ENCODE measurements at regions not wholly inside any gene's neighbourhood (a gene's known extent, or its start where the extent isn't known, plus 50 kb on each side); places are given as distances from the start of the nearest gene placed in this dataset.

GRCh38 chr2:19592197-19592596, 233.8 kb upstream of the OSR1 start:
- Histone ChIP-seq H3K27ac (no peak overlapping the region), H3K36me3 (no peaks in the 10 kb centered on the region), H3K4me1 (no peaks in the 10 kb centered on the region), H3K9me3 (no peaks in the 10 kb centered on the region), H3K27me3 (ENCODE audit: low read depth) (no peaks in the 10 kb centered on the region), H3K4me3 (no peak overlapping the region)
- ATAC-seq: no peak
- no peak for TF ChIP-seq CTCF (IDR thresholded peaks at IDR 0.05)
- intact Hi-C loops (cut with DNase I): no loop called here
- DNase-seq: no peak

DNA sequence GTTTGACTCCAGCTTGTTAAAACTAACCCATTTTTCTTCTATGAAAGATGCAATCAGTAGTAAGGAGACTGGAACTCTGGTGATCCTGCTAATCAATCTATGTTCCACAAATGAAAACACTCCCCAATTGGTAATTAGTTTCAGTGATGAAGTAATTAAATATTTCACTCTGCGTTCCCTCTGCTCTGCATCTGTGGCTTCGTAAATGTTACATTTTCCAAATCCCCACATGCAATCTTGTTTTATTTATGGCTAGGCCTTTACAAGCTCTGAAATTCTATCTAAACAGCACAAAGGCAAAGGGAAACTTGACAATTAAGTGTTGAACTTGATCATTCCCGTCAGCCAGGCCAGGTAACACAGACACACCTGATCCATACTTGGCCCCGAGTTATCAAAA, 231.4 kb upstream of the OSR1 start:
- intact Hi-C loops (cut with DNase I): no loop called here
- no peak for TF ChIP-seq CTCF (IDR thresholded peaks at IDR 0.05)
- DNase-seq (no peak), ATAC-seq (no peak)
- H3K36me3 ChIP-seq: no peaks in the 10 kb centered on the region
- H3K9me3 ChIP-seq: no peaks in the 10 kb centered on the region
- no peaks in the 10 kb centered on the region for H3K4me1 ChIP-seq
- no peaks in the 10 kb centered on the region for H3K27me3 ChIP-seq (ENCODE audit: low read depth)
- no peak overlapping the region for H3K4me3 ChIP-seq
- no peak overlapping the region for H3K27ac ChIP-seq

- no peak for TF ChIP-seq CTCF (IDR thresholded peaks at IDR 0.05)
- Histone ChIP-seq H3K36me3 (no peaks in the 10 kb centered on the region), H3K9me3 (no peaks in the 10 kb centered on the region), H3K4me3 (no peak overlapping the region), H3K4me1 (no peaks in the 10 kb centered on the region), H3K27me3 (ENCODE audit: low read depth) (no peaks in the 10 kb centered on the region), H3K27ac (no peak overlapping the region)
- no peak for DNase-seq
- ATAC-seq: no peak
- intact Hi-C loops (cut with DNase I): no loop called here
Measured at GRCh38 chr2:19580830-19581229, 222.4 kb upstream of the OSR1 start.

- H3K27ac ChIP-seq: no peak overlapping the region
- ATAC-seq (no peak), DNase-seq (no peak)
- H3K4me1 ChIP-seq: no peaks in the 10 kb centered on the region
- H3K9me3 ChIP-seq: no peaks in the 10 kb centered on the region
- H3K36me3 ChIP-seq: no peaks in the 10 kb centered on the region
- intact Hi-C loops (cut with DNase I): no loop called here
- TF ChIP-seq CTCF (IDR thresholded peaks at IDR 0.05): no peak
- no peak overlapping the region for H3K4me3 ChIP-seq
- no peaks in the 10 kb centered on the region for H3K27me3 ChIP-seq (ENCODE audit: low read depth)
Measured at GRCh38 chr2:19580264-19580663, 221.8 kb upstream of the OSR1 start.

GRCh38 chr2:19579461-19579860, 221.0 kb upstream of the OSR1 start:
- H3K27me3 ChIP-seq (ENCODE audit: low read depth): no peaks in the 10 kb centered on the region
- intact Hi-C loops (cut with DNase I): no loop called here
- ATAC-seq: no peak
- no peaks in the 10 kb centered on the region for H3K4me1 ChIP-seq
- H3K27ac ChIP-seq: no peak overlapping the region
- no peak overlapping the region for H3K4me3 ChIP-seq
- no peak for DNase-seq
- no peak for TF ChIP-seq CTCF (IDR thresholded peaks at IDR 0.05)
- H3K9me3 ChIP-seq: no peaks in the 10 kb centered on the region
- H3K36me3 ChIP-seq: no peaks in the 10 kb centered on the region

DNA sequence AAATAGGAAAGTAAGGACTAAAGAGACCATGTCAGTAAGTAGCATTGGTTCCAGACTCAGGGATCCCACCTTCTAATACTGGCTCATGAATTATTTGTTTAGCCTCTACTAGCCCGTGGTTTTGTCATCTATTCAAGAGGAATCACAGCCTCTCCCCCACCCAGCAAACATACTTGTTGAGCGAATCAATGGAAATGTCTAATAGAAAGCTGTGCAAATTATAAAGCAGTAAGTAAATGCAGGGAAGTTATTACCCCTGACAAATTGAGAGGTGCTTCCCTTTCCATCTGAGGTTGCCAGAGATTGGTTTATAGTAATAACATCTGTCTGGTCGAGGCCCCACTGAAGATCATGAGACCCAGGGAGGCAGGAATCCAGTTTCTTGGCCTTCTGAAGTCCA, 219.3 kb upstream of the OSR1 start:
- Histone ChIP-seq H3K27ac (no peak overlapping the region), H3K4me1 (peaks cover 5% of the 10 kb centered on the region), H3K36me3 (no peaks in the 10 kb centered on the region), H3K4me3 (no peak overlapping the region), H3K27me3 (ENCODE audit: low read depth) (no peaks in the 10 kb centered on the region), H3K9me3 (no peaks in the 10 kb centered on the region)
- DNase-seq (no peak), ATAC-seq (no peak)
- no peak for TF ChIP-seq CTCF (IDR thresholded peaks at IDR 0.05)
- intact Hi-C loops (cut with DNase I): no loop called here
